Hepatocyte (in vitro differentiated cells): ENCODE measurements at regions not wholly inside any gene's neighbourhood (a gene's known extent, or its start where the extent isn't known, plus 50 kb on each side); places are given as distances from the start of the nearest gene placed in this dataset.

Experiments
- DNase-seq: peaks from one replicate; pipeline ENCODE4 v3.0.0-alpha.2; 2016; ENCODE audit warnings: low spot score
- H2AFZ ChIP-seq: fragments of 200-600 bp; sonication (generic); 2 replicates; pipeline ENCODE4 v1.6.0; 2016; ENCODE audit warnings: antibody characterized with exemption, mild to moderate bottlenecking
- H3K27ac ChIP-seq: fragments of 200-600 bp; sonication (generic); 2 replicates; pipeline ENCODE4 v1.5.1; 2016; ENCODE audit warnings: mild to moderate bottlenecking
- H3K27me3 ChIP-seq: fragments of 200-600 bp; sonication (generic); 2 replicates; pipeline ENCODE4 v1.6.1; 2016
- H3K36me3 ChIP-seq: fragments of 200-600 bp; sonication (generic); replicated peaks from 2 replicates; pipeline ENCODE4 v1.5.1; 2016; ENCODE audit warnings: low read depth; ENCODE audit not compliant: insufficient read depth
- H3K4me1 ChIP-seq: fragments of 200-600 bp; sonication (generic); 2 replicates; pipeline ENCODE4 v1.5.1; 2016; ENCODE audit warnings: mild to moderate bottlenecking, moderate library complexity; ENCODE audit not compliant: insufficient read depth
- H3K4me2 ChIP-seq: fragments of 200-600 bp; sonication (generic); 2 replicates; pipeline ENCODE4 v1.6.0; 2016
- H3K4me3 ChIP-seq: fragments of 200-600 bp; sonication (generic); 2 replicates; pipeline ENCODE4 v1.5.1; 2016; ENCODE audit warnings: mild to moderate bottlenecking
- H3K79me2 ChIP-seq: fragments of 200-600 bp; sonication (generic); 2 replicates; pipeline ENCODE4 v1.6.0; 2017; ENCODE audit warnings: mild to moderate bottlenecking
- H3K9me2 ChIP-seq: fragments of 200-600 bp; sonication (generic); replicated peaks from 2 replicates; pipeline ENCODE4 v1.6.0; 2017; ENCODE audit warnings: mild to moderate bottlenecking; ENCODE audit not compliant: insufficient read depth
- H3K9me3 ChIP-seq: fragments of 200-600 bp; sonication (generic); 2 replicates; pipeline ENCODE4 v1.5.1; 2016; ENCODE audit warnings: low read depth, mild to moderate bottlenecking
- H4K20me1 ChIP-seq: fragments of 200-600 bp; sonication (generic); 2 replicates; pipeline ENCODE4 v1.6.0; 2016; ENCODE audit warnings: mild to moderate bottlenecking; ENCODE audit not compliant: insufficient read depth, poor library complexity, severe bottlenecking
- CTCF ChIP-seq: fragments of 200-600 bp; sonication (generic); IDR thresholded peaks from 2 replicates; pipeline ENCODE4 v1.5.1; 2016; ENCODE audit warnings: antibody characterized with exemption, mild to moderate bottlenecking; ENCODE audit not compliant: poor library complexity
- EZH2 ChIP-seq: fragments of 200-600 bp; sonication (generic); IDR thresholded peaks from 2 replicates; pipeline ENCODE4 v1.6.1; 2016; ENCODE audit warnings: antibody characterized with exemption, mild to moderate bottlenecking, borderline replicate concordance
- EZH2phosphoT487 ChIP-seq: fragments of 200-600 bp; sonication (generic); IDR thresholded peaks from one replicate; pipeline ENCODE4 v1.6.1; 2018; ENCODE audit warnings: antibody characterized with exemption, mild to moderate bottlenecking, low read depth, moderate library complexity; ENCODE audit not compliant: unreplicated experiment, severe bottlenecking
- whole genome bisulfite sequencing: methylation state at CpG from one replicate; pipeline ENCODE4 v1.1.6; 2016; ENCODE audit warnings: low lambda C conversion rate; ENCODE audit errors: missing lambda C conversion rate; 5-methylcytosine and 5-hydroxymethylcytosine counted together

GRCh38 chr7:112566442-112567324, 85.9 kb downstream of the LSMEM1 start:
- no peak overlapping the region for H3K27ac ChIP-seq
- H3K4me2 ChIP-seq, result peak overlapping the region; percentile 23
- DNase-seq, result no peak
- no peaks in the 10 kb centered on the region for H3K9me2 ChIP-seq
- TF ChIP-seq EZH2phosphoT487 (no peak), CTCF (no peak), EZH2 (no peak)
- H2AFZ ChIP-seq, result no peak overlapping the region
- no peak overlapping the region for H3K4me3 ChIP-seq
- 47% methylated on average over 8 of the region's 8 CpGs for WGBS
- no peaks in the 10 kb centered on the region for H3K36me3 ChIP-seq
- no peaks in the 10 kb centered on the region for H4K20me1 ChIP-seq
- no peaks in the 10 kb centered on the region for H3K27me3 ChIP-seq
- peaks cover under 1% of the 10 kb centered on the region for H3K4me1 ChIP-seq
- H3K9me3 ChIP-seq, result no peaks in the 10 kb centered on the region
- no peaks in the 10 kb centered on the region for H3K79me2 ChIP-seq

GRCh38 chr7:112567388-112567787, 86.6 kb downstream of the LSMEM1 start:
- Histone ChIP-seq H3K9me3 (no peaks in the 10 kb centered on the region), H2AFZ (no peak overlapping the region), H4K20me1 (no peaks in the 10 kb centered on the region), H3K27ac (no peak overlapping the region), H3K4me1 (peaks cover 5% of the 10 kb centered on the region), H3K9me2 (no peaks in the 10 kb centered on the region), H3K27me3 (no peaks in the 10 kb centered on the region), H3K36me3 (no peaks in the 10 kb centered on the region), H3K4me2 (peak overlapping the region; percentile 23), H3K4me3 (no peak overlapping the region), H3K79me2 (no peaks in the 10 kb centered on the region)
- no peak for DNase-seq
- TF ChIP-seq EZH2, result no peak
- no peak for TF ChIP-seq EZH2phosphoT487
- TF ChIP-seq CTCF, result no peak
- 90% methylated on average over 2 of the region's 2 CpGs for WGBS

GRCh38 chr7:112571852-112572607, 91.2 kb downstream of the LSMEM1 start:
- H3K79me2 ChIP-seq, result no peaks in the 10 kb centered on the region
- TF ChIP-seq CTCF (no peak), EZH2 (no peak), EZH2phosphoT487 (no peak)
- H3K36me3 ChIP-seq, result no peaks in the 10 kb centered on the region
- 85% methylated on average over 4 of the region's 4 CpGs for WGBS
- no peak for DNase-seq
- no peaks in the 10 kb centered on the region for H4K20me1 ChIP-seq
- H3K4me1 ChIP-seq, result peaks cover 13% of the 10 kb centered on the region
- peak overlapping the region; percentile 31 for H2AFZ ChIP-seq
- H3K9me2 ChIP-seq, result no peaks in the 10 kb centered on the region
- no peak overlapping the region for H3K4me3 ChIP-seq
- H3K9me3 ChIP-seq, result peaks cover under 1% of the 10 kb centered on the region
- H3K4me2 ChIP-seq, result no peak overlapping the region
- no peaks in the 10 kb centered on the region for H3K27me3 ChIP-seq
- H3K27ac ChIP-seq, result no peak overlapping the region
